GM12878 (cell line): ENCODE measurements at regions not wholly inside any gene's neighbourhood (a gene's known extent, or its start where the extent isn't known, plus 50 kb on each side); places are given as distances from the start of the nearest gene placed in this dataset.

Experiments used
- ATAC-seq: fragments of 200-7000 bp; cut with Tn5 transposase; 3 replicates; pipeline ENCODE4 v1.9.1; 2020; ENCODE audit warnings: mild to moderate bottlenecking, moderate library complexity
- BruUV-seq: library from RNA; stranded (reverse); fragments of 400-500 nt; replicated peaks from 2 replicates; lab custom pipeline; 2021; lab: Mats Ljungman, UMichigan
- CTCF ChIA-PET: fragments of 300-600 bp; sonication (Branson Sonifier 250); formaldehyde crosslinking; extraction: SDS; loops from one replicate; lab custom pipeline; 2021; ENCODE audit warnings: inconsistent platforms; lab: Yijun Ruan, JAX
- POLR2A ChIA-PET: fragments of 350-600 bp; formaldehyde crosslinking; extraction: SDS; loops from one replicate; lab custom pipeline; 2021; ENCODE audit warnings: inconsistent platforms; lab: Charles Lee
- RAD21 ChIA-PET: fragments of 300-600 bp; sonication (Branson Sonifier 250); formaldehyde crosslinking; loops from one replicate; lab custom pipeline; 2023; ENCODE audit warnings: antibody characterized with exemption; ENCODE audit not compliant: unreplicated experiment; lab: Charles Lee
- SMC1A ChIA-PET: fragments of 300-600 bp; sonication (Branson Sonifier 250); formaldehyde crosslinking; loops from one replicate; lab custom pipeline; 2023; ENCODE audit not compliant: unreplicated experiment, uncharacterized antibody; lab: Charles Lee
- DNase-seq: peaks from one replicate; pipeline ENCODE4 v3.0.0-alpha.2; 2011; ENCODE audit warnings: low read depth, low spot score
- FAIRE-seq: peaks from 3 replicates; lab custom pipeline; 2011; peaks lifted over from hg19 to GRCh38; lab: Jason Lieb, UNC
- H2AFZ ChIP-seq: 2 replicates; pipeline ENCODE4 v1.6.0; 2011; ENCODE audit warnings: low read depth, low read length, control low read depth; ENCODE audit not compliant: control insufficient read depth
- H3K27ac ChIP-seq: 2 replicates; pipeline ENCODE4 v1.5.1; 2011; ENCODE audit warnings: control low read depth; ENCODE audit not compliant: control insufficient read depth, insufficient read depth
- H3K27me3 ChIP-seq, 2 experiments: replicated peaks in 1 of 2; 2 replicates each; pipeline versions ENCODE4 v1.6.0 to v1.6.1; 2011; ENCODE audit warnings: low read length in 1 of 2; ENCODE audit not compliant: control insufficient read depth in 2 of 2, insufficient read depth in 2 of 2
- H3K36me3 ChIP-seq, 2 experiments: 2 replicates each; pipeline ENCODE4 v1.5.1; 2011; ENCODE audit warnings: low read length in 1 of 2; ENCODE audit not compliant: control insufficient read depth in 2 of 2, insufficient read depth in 2 of 2
- H3K4me1 ChIP-seq: 2 replicates; pipeline ENCODE4 v1.6.1; 2011; ENCODE audit warnings: mild to moderate bottlenecking, low read length, moderate library complexity, mixed read lengths; ENCODE audit not compliant: control insufficient read depth, insufficient read depth
- H3K4me2 ChIP-seq: 2 replicates; pipeline ENCODE4 v1.6.0; 2011; ENCODE audit warnings: control low read depth; ENCODE audit not compliant: control insufficient read depth, insufficient read depth
- H3K4me3 ChIP-seq: fragments of 200-600 bp; sonication (generic); 2 replicates; pipeline ENCODE4 v1.5.1; 2016
- H3K79me2 ChIP-seq: 2 replicates; pipeline ENCODE4 v1.6.0; 2011; ENCODE audit warnings: low read length; ENCODE audit not compliant: control insufficient read depth, insufficient read depth
- H3K9ac ChIP-seq: 2 replicates; pipeline ENCODE4 v1.8.0; 2011; ENCODE audit warnings: low read length, control low read depth, mixed read lengths; ENCODE audit not compliant: control insufficient read depth, insufficient read depth
- H3K9me3 ChIP-seq: replicated peaks from 3 replicates; pipeline ENCODE4 v1.5.1; 2011; ENCODE audit warnings: mild to moderate bottlenecking, low read length; ENCODE audit not compliant: control insufficient read depth, insufficient read depth
- H4K20me1 ChIP-seq: 2 replicates; pipeline ENCODE4 v1.6.0; 2011; ENCODE audit not compliant: control insufficient read depth, insufficient read depth
- BCL3 ChIP-seq: IDR thresholded peaks from 2 replicates; pipeline ENCODE4 v1.6.1; 2011; ENCODE audit warnings: borderline replicate concordance, low read depth, mild to moderate bottlenecking, moderate library complexity, low read length; ENCODE audit not compliant: insufficient read depth, poor library complexity, severe bottlenecking
- CHD1 ChIP-seq: IDR thresholded peaks from 2 replicates; pipeline ENCODE4 v1.6.1; 2012; ENCODE audit warnings: low read depth, low read length, improper control_type of control experiment
- CREM ChIP-seq: IDR thresholded peaks from 2 replicates; pipeline ENCODE4 v1.6.1; 2014; ENCODE audit warnings: antibody characterized with exemption, low read depth
- E4F1 ChIP-seq: fragments of 450-650 bp; IDR thresholded peaks from 2 replicates; pipeline ENCODE4 v1.6.1; 2018; ENCODE audit warnings: borderline replicate concordance, mild to moderate bottlenecking; ENCODE audit not compliant: partially characterized antibody
- EGR1 ChIP-seq, 2 experiments: IDR thresholded peaks; 1 replicate in 1 of 2; 2 replicates in 1 of 2; pipeline ENCODE4 v1.6.1; 2011 to 2012; ENCODE audit warnings: low read depth in 2 of 2, low read length in 2 of 2, borderline replicate concordance in 1 of 2, mild to moderate bottlenecking in 1 of 2, moderate library complexity in 1 of 2
- FOXM1 ChIP-seq: IDR thresholded peaks from 2 replicates; pipeline ENCODE4 v1.6.1; 2012; ENCODE audit warnings: low read depth, mild to moderate bottlenecking, inconsistent platforms, low read length, moderate library complexity
- MXI1 ChIP-seq: fragments of 150-350 bp; IDR thresholded peaks from 2 replicates; pipeline ENCODE4 v1.6.1; 2011; ENCODE audit warnings: low read depth, mild to moderate bottlenecking, inconsistent platforms, low read length, improper control_type of control experiment
- NFIC ChIP-seq: IDR thresholded peaks from 2 replicates; pipeline ENCODE4 v1.6.1; 2012; ENCODE audit warnings: low read depth, mild to moderate bottlenecking, inconsistent platforms, low read length, moderate library complexity
- NKRF ChIP-seq: fragments of 450-650 bp; conservative IDR thresholded peaks from 2 replicates; pipeline ENCODE4 v1.6.1; 2017; ENCODE audit warnings: mild to moderate bottlenecking, moderate library complexity
- NR2C1 ChIP-seq: fragments of 450-650 bp; IDR thresholded peaks from 2 replicates; pipeline ENCODE4 v1.6.1; 2017; ENCODE audit warnings: antibody characterized with exemption, mild to moderate bottlenecking, moderate library complexity
- RB1 ChIP-seq: fragments of 450-650 bp; formaldehyde crosslinking; IDR thresholded peaks from 2 replicates; pipeline ENCODE4 v1.6.1; 2017; ENCODE audit warnings: mild to moderate bottlenecking, borderline replicate concordance
- RUNX3 ChIP-seq: IDR thresholded peaks from 2 replicates; pipeline ENCODE4 v1.6.1; 2012; ENCODE audit warnings: low read length, inconsistent platforms
- SUZ12 ChIP-seq: fragments of 200-600 bp; sonication (generic); IDR thresholded peaks from one replicate; pipeline ENCODE4 v1.6.1; 2018; ENCODE audit warnings: antibody characterized with exemption, mild to moderate bottlenecking; ENCODE audit not compliant: unreplicated experiment
- TCF3 ChIP-seq: IDR thresholded peaks from 2 replicates; pipeline ENCODE4 v1.6.1; 2012; ENCODE audit warnings: low read depth, mild to moderate bottlenecking, low read length, borderline replicate concordance; ENCODE audit not compliant: insufficient read depth
- ZBED1 ChIP-seq: IDR thresholded peaks from 2 replicates; pipeline ENCODE4 v1.6.1; 2016; ENCODE audit warnings: borderline replicate concordance
- ZBTB33 ChIP-seq: fragments of 450-650 bp; IDR thresholded peaks from 2 replicates; pipeline ENCODE4 v1.6.1; 2017; ENCODE audit warnings: mild to moderate bottlenecking
- ZSCAN29 ChIP-seq: fragments of 450-650 bp; IDR thresholded peaks from 2 replicates; pipeline ENCODE4 v1.6.1; 2017; ENCODE audit warnings: mild to moderate bottlenecking, moderate library complexity
- WGBS: methylation state at CpG from one replicate; pipeline ENCODE4 v1.1.6; 2016; ENCODE audit warnings: low lambda C conversion rate; ENCODE audit not compliant: insufficient replicate concordance, insufficient coverage; ENCODE audit errors: missing lambda C conversion rate; 5-methylcytosine and 5-hydroxymethylcytosine counted together
- in situ Hi-C: fragments of 300-500 bp; cut with MboI; formaldehyde crosslinking; loops from 9 replicates; pipeline ENCODE4 v1.14.3; 2018; ENCODE audit warnings: mixed read lengths
- intact Hi-C: fragments of 100-400 bp; cut with micrococcal nuclease; formaldehyde crosslinking; loops from one replicate; pipeline ENCODE4 v1.14.2; 2022; ENCODE audit not compliant: unreplicated experiment

- TF ChIP-seq NKRF (no peak), BCL3 (no peak), ZSCAN29 (no peak), CHD1 (no peak), EGR1 (IDR thresholded peaks at IDR 0.05; ENCODE audit: borderline replicate concordance in 1 of 2, low read depth in 2 of 2, low read length in 2 of 2) (no peak), RUNX3 (no peak)
Observed at GRCh38 chr4:1589098-1589497, 95.0 kb downstream of the FAM53A start (continued).

GRCh38 chr4:1588306-1588705 is 95.8 kb downstream of the FAM53A start:
- Histone ChIP-seq H3K4me2 (no peak overlapping the region), H3K27me3 (no peaks in the 10 kb centered on the region), H3K4me1 (no peaks in the 10 kb centered on the region), H2AFZ (no peak overlapping the region), H3K9me3 (no peaks in the 10 kb centered on the region; the same call in 1 of the 3 replicates), H3K27ac (no peak overlapping the region), H3K4me3 (no peak overlapping the region), H3K79me2 (no peaks in the 10 kb centered on the region), H3K36me3 (no peaks in the 10 kb centered on the region), H4K20me1 (no peaks in the 10 kb centered on the region), H3K9ac (no peak overlapping the region)
- intact Hi-C loops (no loop called here), in situ Hi-C loops (no loop called here)
- RAD21 ChIA-PET = no interaction called here
- no TSS peak for BruUV-seq
- DNase-seq (no peak), ATAC-seq (no peak), FAIRE-seq (no peak)
- POLR2A ChIA-PET = no interaction called here
- CTCF ChIA-PET = no interaction called here
- WGBS = 50% methylated on average over 5 of the region's 5 CpGs
- SMC1A ChIA-PET = interaction anchor here (1.2 kb wide), 1 partner anchor 8 kb away, joined by 3 read pairs; no protein-coding TSS in a partner anchor
- TF ChIP-seq NFIC (no peak), RB1 (no peak), ZBED1 (no peak), TCF3 (no peak), CREM (no peak), FOXM1 (no peak), MXI1 (no peak), E4F1 (no peak), NR2C1 (no peak), ZBTB33 (no peak), SUZ12 (no peak)
